Mesenchymal stem cell (in vitro differentiated cells and primary cell): ENCODE measurements at regions not wholly inside any gene's neighbourhood (a gene's known extent, or its start where the extent isn't known, plus 50 kb on each side); places are given as distances from the start of the nearest gene placed in this dataset.
A peak's percentile ranks its signal among the peaks of the same experiment; 100 is the strongest.
"Not testable (repeated sequence)": the region's sequence is repeated elsewhere in the genome, so short reads cannot be mapped to it uniquely, and the experiment has no call there.

Source experiments
- DNase-seq: peaks from one replicate; pipeline ENCODE4 v3.0.0-alpha.2; 2013
- H2AFZ ChIP-seq: one replicate; pipeline ENCODE4 v1.6.1; 2013; ENCODE audit warnings: low read depth, mild to moderate bottlenecking, control low read depth, inconsistent platforms, low read length, moderate library complexity
- H2AK5ac ChIP-seq: 2 replicates; pipeline ENCODE4 v1.6.1; 2013; ENCODE audit warnings: low read length, moderate library complexity, mild to moderate bottlenecking, inconsistent platforms; ENCODE audit not compliant: severe bottlenecking
- H2BK120ac ChIP-seq: one replicate; pipeline ENCODE4 v1.6.1; 2013; ENCODE audit warnings: low read depth, mild to moderate bottlenecking, inconsistent platforms, low read length, moderate library complexity
- H2BK12ac ChIP-seq, 2 experiments: one replicate each; pipeline ENCODE4 v1.6.1; 2013; ENCODE audit warnings: inconsistent platforms in 2 of 2, low read length in 2 of 2, mild to moderate bottlenecking in 2 of 2, moderate library complexity in 2 of 2, control low read depth in 1 of 2
- H2BK15ac ChIP-seq: one replicate; pipeline ENCODE4 v1.6.1; 2013; ENCODE audit warnings: mild to moderate bottlenecking, low read depth, inconsistent platforms; ENCODE audit not compliant: poor library complexity, severe bottlenecking
- H2BK5ac ChIP-seq: 2 replicates; pipeline ENCODE4 v1.6.1; 2013; ENCODE audit warnings: low read depth, mild to moderate bottlenecking, low read length, control low read depth, inconsistent platforms; ENCODE audit not compliant: poor library complexity, severe bottlenecking
- H3K14ac ChIP-seq, 2 experiments: one replicate each; pipeline ENCODE4 v1.6.1; 2013; ENCODE audit warnings: inconsistent platforms in 2 of 2, low read length in 2 of 2, control low read depth in 1 of 2, mild to moderate bottlenecking in 1 of 2, moderate library complexity in 1 of 2
- H3K18ac ChIP-seq, 2 experiments: one replicate each; pipeline ENCODE4 v1.6.1; 2013; ENCODE audit warnings: inconsistent platforms in 2 of 2, low read length in 2 of 2, control low read depth in 1 of 2, low read depth in 1 of 2, mild to moderate bottlenecking in 1 of 2
- H3K23ac ChIP-seq, 2 experiments: one replicate each; pipeline ENCODE4 v1.6.1; 2013; ENCODE audit warnings: inconsistent platforms in 2 of 2, low read length in 2 of 2, mild to moderate bottlenecking in 2 of 2, moderate library complexity in 2 of 2, control low read depth in 1 of 2
- H3K27ac ChIP-seq: 2 replicates; pipeline ENCODE4 v1.5.1; 2013; ENCODE audit warnings: mild to moderate bottlenecking, moderate library complexity, low read length, control low read depth, inconsistent platforms; ENCODE audit not compliant: poor library complexity, severe bottlenecking
- H3K27me3 ChIP-seq, 2 experiments: 2 replicates each; pipeline versions ENCODE4 v1.6.1 to v1.7.0; 2013; ENCODE audit warnings: low read length in 2 of 2, mild to moderate bottlenecking in 2 of 2, moderate library complexity in 2 of 2, control low read depth in 1 of 2, inconsistent platforms in 1 of 2; ENCODE audit not compliant: control insufficient read depth in 1 of 2, insufficient read depth in 1 of 2
- H3K36me3 ChIP-seq, 2 experiments: 2 replicates each; pipeline versions ENCODE4 v1.6.1 to v1.7.0; 2013; ENCODE audit warnings: low read length in 2 of 2, control low read depth in 1 of 2, inconsistent platforms in 1 of 2, low read depth in 1 of 2, mild to moderate bottlenecking in 1 of 2; ENCODE audit not compliant: insufficient read depth in 2 of 2, control insufficient read depth in 1 of 2
- H3K4ac ChIP-seq, 2 experiments: one replicate each; pipeline ENCODE4 v1.6.1; 2013; ENCODE audit warnings: inconsistent platforms in 2 of 2, low read length in 2 of 2, mild to moderate bottlenecking in 2 of 2, moderate library complexity in 2 of 2, control low read depth in 1 of 2, low read depth in 1 of 2
- H3K4me1 ChIP-seq: 2 replicates; pipeline ENCODE4 v1.6.1; 2013; ENCODE audit warnings: low read depth, low read length, control low read depth; ENCODE audit not compliant: control insufficient read depth, insufficient read depth
- H3K4me2 ChIP-seq: 2 replicates; pipeline ENCODE4 v1.6.1; 2013; ENCODE audit warnings: low read length, mild to moderate bottlenecking, inconsistent platforms; ENCODE audit not compliant: poor library complexity, severe bottlenecking
- H3K4me3 ChIP-seq, 2 experiments: 2 replicates each; pipeline versions ENCODE4 v1.5.1 to v1.7.0; 2013; ENCODE audit warnings: low read length in 2 of 2, mild to moderate bottlenecking in 2 of 2, control low read depth in 1 of 2, low read depth in 1 of 2; ENCODE audit not compliant: insufficient read depth in 1 of 2
- H3K79me1 ChIP-seq: replicated peaks from 2 replicates; pipeline ENCODE4 v1.6.1; 2013; ENCODE audit warnings: mild to moderate bottlenecking, control low read depth, low read length, inconsistent platforms; ENCODE audit not compliant: poor library complexity, severe bottlenecking
- H3K9ac ChIP-seq: 2 replicates; pipeline ENCODE4 v1.7.0; 2013; ENCODE audit warnings: mild to moderate bottlenecking, low read length, moderate library complexity
- H3K9me3 ChIP-seq: 2 replicates; pipeline ENCODE4 v1.7.0; 2013; ENCODE audit warnings: mild to moderate bottlenecking, low read length; ENCODE audit not compliant: control insufficient read depth
- H4K8ac ChIP-seq: one replicate; pipeline ENCODE4 v1.6.1; 2013; ENCODE audit warnings: inconsistent platforms, mild to moderate bottlenecking, low read length, moderate library complexity
- H4K91ac ChIP-seq: one replicate; pipeline ENCODE4 v1.6.1; 2013; ENCODE audit warnings: mild to moderate bottlenecking, low read length, inconsistent platforms
- WGBS: methylation state at CpG from one replicate; pipeline ENCODE4 v1.1.7; 2013; ENCODE audit warnings: mixed read lengths; 5-methylcytosine and 5-hydroxymethylcytosine counted together

DNA sequence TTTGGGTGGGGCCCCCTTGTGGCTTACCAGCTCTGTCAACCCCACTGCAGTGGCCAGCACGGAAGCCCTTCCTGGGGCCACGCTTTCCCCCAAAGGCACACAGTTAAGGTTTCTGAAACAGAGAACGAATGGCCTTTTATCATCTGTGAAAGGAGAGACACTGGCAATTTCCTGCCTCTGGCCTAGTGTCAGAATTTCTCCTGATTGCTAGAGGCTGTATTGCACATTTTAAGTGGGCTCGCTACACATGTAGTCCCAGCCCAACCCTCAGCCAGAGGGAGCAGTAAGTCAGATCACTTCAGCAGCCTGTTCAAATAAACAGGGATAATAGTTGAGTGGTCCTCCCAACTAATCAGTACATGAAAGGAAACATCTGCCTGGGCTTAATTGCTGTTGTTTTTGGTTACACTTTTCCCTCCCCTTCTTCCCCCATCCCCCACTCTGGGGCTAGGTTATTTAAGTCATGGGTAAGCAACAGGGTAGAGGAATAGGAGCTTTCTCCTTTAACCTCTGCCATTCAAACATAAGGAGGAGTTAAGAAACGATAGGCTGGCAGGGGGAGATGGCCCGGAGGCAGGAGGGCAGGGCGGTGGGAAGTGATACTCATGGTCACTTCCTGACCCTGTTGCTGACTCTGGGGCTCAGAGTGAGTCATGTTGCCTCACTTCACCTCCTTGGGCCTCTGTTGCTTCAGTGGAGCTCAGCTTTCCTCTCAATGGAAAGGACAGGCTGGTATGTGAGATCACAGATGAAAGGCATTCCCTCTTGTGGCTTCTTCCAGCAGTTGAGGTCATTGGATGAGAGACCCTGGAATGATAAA is 89.3 kb upstream of the IKBKE start:
- peak overlapping the region; percentile 68 for H3K9ac ChIP-seq
- H3K23ac ChIP-seq, H2BK5ac ChIP-seq, H4K91ac ChIP-seq, H3K36me3 ChIP-seq, H3K4ac ChIP-seq, H4K8ac ChIP-seq, H3K14ac ChIP-seq, H2BK12ac ChIP-seq, H3K18ac ChIP-seq, H2AK5ac ChIP-seq, H3K4me3 ChIP-seq, H3K4me2 ChIP-seq, H2AFZ ChIP-seq, H2BK15ac ChIP-seq, H3K79me1 ChIP-seq, H3K4me1 ChIP-seq, H2BK120ac ChIP-seq, H3K27me3 ChIP-seq, H3K9me3 ChIP-seq: not testable (repeated sequence)
- H3K27ac ChIP-seq: peak overlapping the region; percentile 40
- peak; percentile 69 for DNase-seq
- 0% methylated on average over 1 of the region's 7 CpGs for WGBS

DNA sequence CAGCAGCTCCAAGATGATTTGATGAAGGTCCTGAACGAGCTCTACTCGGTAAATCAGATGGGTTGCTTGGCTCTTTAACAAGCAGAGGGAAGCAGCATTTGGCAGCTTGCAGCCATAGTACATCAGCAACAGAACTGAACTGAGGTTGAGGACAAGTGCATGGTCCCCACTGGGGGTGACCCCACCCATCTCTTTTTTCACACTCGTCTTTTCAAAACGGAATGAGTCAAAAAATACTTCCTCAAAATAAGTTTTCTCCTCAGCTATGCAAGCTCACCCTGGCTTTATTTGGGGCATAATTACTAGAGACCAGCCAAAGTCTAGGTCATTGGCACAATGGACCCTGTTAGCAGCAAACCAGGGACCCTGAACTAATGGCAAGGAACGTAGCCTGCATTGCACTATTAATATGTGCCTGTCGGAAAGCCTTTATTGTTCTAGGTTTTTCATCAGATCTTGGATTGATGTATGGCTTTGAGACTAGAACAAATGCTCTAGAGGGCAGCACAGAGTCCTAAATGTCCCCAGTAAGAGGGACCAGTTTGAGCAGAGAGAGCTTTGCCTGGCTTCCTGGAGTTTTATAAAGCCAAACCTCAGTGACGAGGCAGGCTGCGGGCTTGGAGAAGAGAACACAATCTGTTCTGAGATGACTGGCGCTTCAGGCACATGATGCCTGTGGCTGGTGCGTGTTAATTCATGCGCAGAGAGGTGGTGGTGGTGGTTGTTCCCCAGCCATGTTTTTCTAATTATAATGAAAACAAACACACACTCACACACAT is 86.1 kb upstream of the IKBKE start:
- not testable (repeated sequence) for H2BK12ac ChIP-seq, H3K18ac ChIP-seq, H3K14ac ChIP-seq, H3K4me1 ChIP-seq, H3K4me2 ChIP-seq, H3K27ac ChIP-seq, H3K79me1 ChIP-seq, H2BK15ac ChIP-seq, H4K8ac ChIP-seq, H3K9ac ChIP-seq, H3K27me3 ChIP-seq, H2BK120ac ChIP-seq, H4K91ac ChIP-seq, H2BK5ac ChIP-seq, H3K4me3 ChIP-seq, H3K36me3 ChIP-seq, H3K9me3 ChIP-seq, H3K23ac ChIP-seq, H2AK5ac ChIP-seq, H2AFZ ChIP-seq, H3K4ac ChIP-seq
- peak; percentile 37 for DNase-seq
- WGBS: 78% methylated on average over 2 of the region's 11 CpGs

DNA sequence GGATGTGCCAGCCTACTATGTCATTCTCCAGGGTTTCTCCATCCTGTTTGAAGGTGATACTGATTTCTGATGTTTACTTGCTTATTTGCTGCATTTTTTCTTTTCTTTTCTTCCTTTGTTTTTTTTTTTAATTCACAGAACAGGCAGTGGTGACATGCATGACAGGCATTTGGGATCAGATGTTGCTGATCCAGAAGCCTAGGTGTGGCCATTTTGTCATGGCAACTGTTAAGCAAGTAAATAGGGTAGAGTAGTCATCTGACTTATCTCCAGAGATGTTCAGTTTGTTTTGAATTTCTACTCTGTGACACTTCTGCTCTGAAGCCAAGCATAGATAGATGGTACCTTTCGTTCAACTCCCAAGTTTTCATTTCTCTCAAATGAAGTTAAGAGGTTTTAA is 85.4 kb upstream of the IKBKE start:
- H3K4me3 ChIP-seq: not testable (repeated sequence)

DNA sequence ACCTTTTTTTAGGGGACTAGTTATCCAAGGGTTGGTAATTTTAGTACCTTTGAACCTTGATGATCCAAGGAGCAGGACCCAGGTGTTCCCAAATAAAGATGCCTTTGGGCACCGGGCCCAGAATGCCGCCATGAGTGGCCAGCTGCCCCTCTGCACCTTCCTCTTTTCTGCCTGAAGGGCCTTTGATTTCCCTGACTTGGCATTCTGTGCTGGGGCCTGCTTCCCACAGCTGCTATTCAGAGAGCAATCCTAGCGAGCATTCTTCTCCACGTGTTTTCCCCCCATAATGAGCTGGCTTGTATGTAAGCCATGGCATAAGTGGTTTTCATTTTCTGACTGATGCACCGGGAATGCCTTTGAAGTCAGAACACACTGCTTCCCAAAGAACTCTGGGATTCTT is 82.6 kb upstream of the IKBKE start:
- H3K4ac ChIP-seq, H3K18ac ChIP-seq, H3K9ac ChIP-seq, H2BK120ac ChIP-seq, H4K91ac ChIP-seq, H4K8ac ChIP-seq, H2AK5ac ChIP-seq, H3K4me3 ChIP-seq, H3K4me1 ChIP-seq, H3K27me3 ChIP-seq, H3K14ac ChIP-seq, H3K79me1 ChIP-seq, H2BK5ac ChIP-seq, H3K36me3 ChIP-seq, H3K4me2 ChIP-seq, H2BK12ac ChIP-seq, H2AFZ ChIP-seq, DNase-seq, H3K9me3 ChIP-seq, H3K27ac ChIP-seq, H2BK15ac ChIP-seq, H3K23ac ChIP-seq: not testable (repeated sequence)
- WGBS: no CpG with 5 or more reads among the region's 5 CpGs

More for the DNA sequence above, 85.4 kb upstream of the IKBKE start:
- not testable (repeated sequence) for DNase-seq, H3K4me1 ChIP-seq, H3K79me1 ChIP-seq, H3K23ac ChIP-seq, H3K4ac ChIP-seq, H3K27me3 ChIP-seq, H2AK5ac ChIP-seq, H3K9me3 ChIP-seq, H2BK120ac ChIP-seq, H4K91ac ChIP-seq, H3K9ac ChIP-seq, H2BK15ac ChIP-seq, H3K27ac ChIP-seq, H2AFZ ChIP-seq, H4K8ac ChIP-seq, H3K36me3 ChIP-seq, H2BK5ac ChIP-seq, H2BK12ac ChIP-seq, H3K14ac ChIP-seq, H3K4me2 ChIP-seq, H3K18ac ChIP-seq
- no CpG with 5 or more reads among the region's 1 CpG for WGBS
